ENCODE measurements at regions not wholly inside any gene's neighbourhood (a gene's known extent, or its start where the extent isn't known, plus 50 kb on each side); places are given as distances from the start of the nearest gene placed in this dataset.

DNA sequence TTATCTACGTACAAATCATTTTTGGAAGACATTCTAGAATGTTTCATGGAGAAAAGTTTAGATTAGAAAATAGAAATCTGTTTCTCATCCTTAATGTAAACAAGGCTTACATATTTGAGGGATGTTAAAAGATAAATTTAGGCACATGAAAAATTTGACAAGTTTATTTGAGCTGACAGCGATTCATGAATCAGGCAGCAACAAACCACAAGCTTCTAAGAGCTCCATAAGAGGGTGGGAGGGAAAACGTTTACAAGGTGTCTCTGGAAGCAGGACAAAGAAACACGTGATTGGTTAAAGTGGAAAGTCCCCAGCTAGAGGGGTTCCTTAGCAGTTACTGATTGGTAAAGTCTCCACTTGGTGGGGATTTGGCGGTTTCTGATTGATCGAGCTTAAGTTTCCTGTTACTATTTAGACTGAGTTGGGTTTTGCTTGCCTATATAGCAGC, 228.9 kb upstream of the PITRM1 start:
- peaks cover 54% of the 10 kb centered on the region for H3K4me1 Mint-ChIP-seq
- H3K4me3 Mint-ChIP-seq: no peak overlapping the region
- no peaks in the 10 kb centered on the region for H3K36me3 Mint-ChIP-seq (ENCODE audit: low read depth)
- H3K27ac Mint-ChIP-seq: peak overlapping the region in 1 of 3 experiments; percentile 43
- H3K27me3 Mint-ChIP-seq (ENCODE audit: low read depth): peaks cover 8% of the 10 kb centered on the region
- TF ChIP-seq, protein P1, sequence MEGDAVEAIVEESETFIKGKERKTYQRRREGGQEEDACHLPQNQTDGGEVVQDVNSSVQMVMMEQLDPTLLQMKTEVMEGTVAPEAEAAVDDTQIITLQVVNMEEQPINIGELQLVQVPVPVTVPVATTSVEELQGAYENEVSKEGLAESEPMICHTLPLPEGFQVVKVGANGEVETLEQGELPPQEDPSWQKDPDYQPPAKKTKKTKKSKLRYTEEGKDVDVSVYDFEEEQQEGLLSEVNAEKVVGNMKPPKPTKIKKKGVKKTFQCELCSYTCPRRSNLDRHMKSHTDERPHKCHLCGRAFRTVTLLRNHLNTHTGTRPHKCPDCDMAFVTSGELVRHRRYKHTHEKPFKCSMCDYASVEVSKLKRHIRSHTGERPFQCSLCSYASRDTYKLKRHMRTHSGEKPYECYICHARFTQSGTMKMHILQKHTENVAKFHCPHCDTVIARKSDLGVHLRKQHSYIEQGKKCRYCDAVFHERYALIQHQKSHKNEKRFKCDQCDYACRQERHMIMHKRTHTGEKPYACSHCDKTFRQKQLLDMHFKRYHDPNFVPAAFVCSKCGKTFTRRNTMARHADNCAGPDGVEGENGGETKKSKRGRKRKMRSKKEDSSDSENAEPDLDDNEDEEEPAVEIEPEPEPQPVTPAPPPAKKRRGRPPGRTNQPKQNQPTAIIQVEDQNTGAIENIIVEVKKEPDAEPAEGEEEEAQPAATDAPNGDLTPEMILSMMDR (IDR thresholded peaks at IDR 0.05; ENCODE audit: unreplicated experiment in 3 of 3): no peak
- peaks cover 4% of the 10 kb centered on the region for H3K9me3 Mint-ChIP-seq

DNA sequence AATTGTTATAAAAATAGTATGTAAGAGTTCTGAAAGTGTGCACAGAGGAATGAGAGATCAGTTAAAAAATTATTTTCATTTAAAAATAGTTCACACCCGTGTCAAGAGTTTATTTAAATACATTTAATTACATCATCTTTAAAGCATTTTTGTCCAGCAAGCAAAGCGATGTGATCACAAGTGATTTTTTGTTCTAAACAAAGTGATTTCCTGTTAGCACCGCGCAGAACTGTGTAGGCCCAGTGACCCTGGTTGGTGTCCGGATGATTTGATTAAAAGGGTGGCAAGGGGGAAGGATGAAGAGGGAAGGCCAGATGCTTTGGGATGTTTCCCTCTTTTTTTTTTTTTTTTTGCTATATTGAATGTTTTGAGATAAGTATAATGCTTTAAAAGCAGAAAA, 227.8 kb upstream of the PITRM1 start:
- Mint-ChIP-seq H3K27me3 (ENCODE audit: low read depth) (peaks cover 8% of the 10 kb centered on the region), H3K4me1 (peaks cover 54% of the 10 kb centered on the region), H3K4me3 (no peak overlapping the region), H3K27ac (peak overlapping the region; percentile 43 to 81 (median 75)), H3K36me3 (ENCODE audit: low read depth) (no peaks in the 10 kb centered on the region), H3K9me3 (peaks cover 3% of the 10 kb centered on the region)
- TF ChIP-seq, protein P1 (IDR thresholded peaks at IDR 0.05; ENCODE audit: unreplicated experiment in 3 of 3): no peak

DNA sequence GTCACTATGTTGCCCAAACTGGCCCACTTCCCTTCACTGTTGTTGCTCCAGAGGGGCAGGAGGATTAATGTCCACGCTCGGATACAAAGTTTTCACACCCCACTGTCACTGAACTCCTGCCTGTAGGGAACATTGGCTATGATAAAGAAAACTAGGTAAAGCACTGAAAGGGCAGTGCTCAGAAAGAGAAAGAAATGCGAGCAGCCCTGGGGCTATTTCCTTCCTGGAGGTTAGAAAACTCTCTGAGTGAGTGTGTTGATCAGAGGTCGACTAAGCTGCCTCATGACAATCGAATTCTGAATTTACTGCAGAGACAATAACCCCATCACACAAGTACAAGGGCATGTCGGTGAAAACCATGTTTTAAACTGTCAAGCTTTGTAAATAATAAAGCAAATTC, 227.2 kb upstream of the PITRM1 start:
- Mint-ChIP-seq H3K9me3 (peaks cover 3% of the 10 kb centered on the region), H3K27ac (peak overlapping the region; percentile 43 to 81 (median 75)), H3K27me3 (ENCODE audit: low read depth) (peaks cover 9% of the 10 kb centered on the region), H3K36me3 (ENCODE audit: low read depth) (no peaks in the 10 kb centered on the region), H3K4me1 (peaks cover 53% of the 10 kb centered on the region), H3K4me3 (no peak overlapping the region)
- TF ChIP-seq, protein P1 (IDR thresholded peaks at IDR 0.05; ENCODE audit: unreplicated experiment in 3 of 3): no peak

DNA sequence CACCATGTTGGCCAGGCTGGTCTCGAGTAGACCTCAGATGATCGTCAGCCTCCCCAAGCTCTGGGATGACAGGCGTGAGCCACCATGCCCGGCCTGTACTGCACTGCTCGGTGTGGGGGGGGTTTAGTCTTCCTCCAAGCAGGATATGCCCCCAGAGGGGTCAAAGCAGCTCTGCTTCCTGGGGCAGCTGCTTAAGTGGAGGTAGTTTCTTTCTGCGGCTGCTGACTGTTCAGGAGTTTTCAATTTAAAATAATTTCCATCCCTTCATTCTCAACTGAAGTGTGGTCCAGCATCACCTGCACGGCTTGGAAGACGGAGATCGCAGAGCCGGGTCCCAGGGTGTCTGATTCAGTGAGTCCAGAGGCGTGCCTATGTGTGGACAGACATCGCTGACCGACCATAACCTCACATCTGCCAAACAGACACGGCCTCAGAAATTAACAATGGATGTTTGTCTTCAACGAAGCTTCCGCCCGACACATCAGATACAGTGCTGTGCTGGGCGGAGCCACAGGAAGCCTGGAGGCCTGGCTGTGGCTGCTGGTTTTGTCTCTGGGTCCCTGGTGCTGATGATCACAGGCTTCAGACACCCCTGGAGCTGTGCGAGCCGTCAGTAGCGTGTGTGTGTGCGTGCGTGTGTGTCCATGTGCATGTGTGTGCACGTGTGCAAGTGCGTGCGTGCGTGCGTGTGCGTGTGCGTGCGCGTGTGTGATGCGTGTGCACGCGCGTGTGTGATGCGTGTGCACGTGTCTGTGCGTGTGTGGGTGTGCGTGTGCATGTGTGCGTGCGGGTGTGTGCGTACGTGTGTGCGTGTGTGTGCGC, 226.5 kb upstream of the PITRM1 start:
- peaks cover 53% of the 10 kb centered on the region for H3K4me1 Mint-ChIP-seq
- TF ChIP-seq, protein P1 (IDR thresholded peaks at IDR 0.05; ENCODE audit: unreplicated experiment in 3 of 3): no peak
- no peak overlapping the region for H3K4me3 Mint-ChIP-seq
- peak overlapping the region in 2 of 3 experiments; percentile 43 to 81 for H3K27ac Mint-ChIP-seq
- H3K27me3 Mint-ChIP-seq (ENCODE audit: low read depth): peaks cover 12% of the 10 kb centered on the region
- H3K36me3 Mint-ChIP-seq (ENCODE audit: low read depth): no peaks in the 10 kb centered on the region
- H3K9me3 Mint-ChIP-seq: peaks cover 5% of the 10 kb centered on the region

DNA sequence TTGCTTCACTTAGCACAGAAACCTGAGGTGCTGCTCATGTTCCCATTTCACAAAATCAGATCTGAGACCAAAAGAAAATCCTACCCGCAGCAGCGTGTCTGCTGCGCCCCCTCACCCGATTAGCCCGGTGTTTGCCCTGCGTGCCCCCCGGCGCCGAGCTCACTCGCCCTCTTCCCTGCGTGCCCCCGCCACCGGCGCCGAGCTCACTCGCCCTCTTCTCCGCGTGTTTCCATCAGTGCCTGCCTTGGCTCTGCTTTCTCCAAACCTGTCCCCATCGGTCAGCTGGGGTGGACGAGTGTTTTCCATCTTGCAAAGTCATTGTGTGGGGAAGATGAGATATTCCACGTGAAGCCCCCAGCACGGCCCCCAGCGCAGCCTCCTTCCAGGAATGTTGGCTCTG, 225.3 kb upstream of the PITRM1 start:
- H3K9me3 Mint-ChIP-seq: peaks cover 5% of the 10 kb centered on the region
- H3K27ac Mint-ChIP-seq: peak overlapping the region in 1 of 3 experiments; percentile 42
- peaks cover 52% of the 10 kb centered on the region for H3K4me1 Mint-ChIP-seq
- TF ChIP-seq, protein P1 (IDR thresholded peaks at IDR 0.05; ENCODE audit: unreplicated experiment in 3 of 3): no peak
- H3K36me3 Mint-ChIP-seq (ENCODE audit: low read depth): no peaks in the 10 kb centered on the region
- H3K27me3 Mint-ChIP-seq (ENCODE audit: low read depth): peaks cover 12% of the 10 kb centered on the region
- no peak overlapping the region for H3K4me3 Mint-ChIP-seq

DNA sequence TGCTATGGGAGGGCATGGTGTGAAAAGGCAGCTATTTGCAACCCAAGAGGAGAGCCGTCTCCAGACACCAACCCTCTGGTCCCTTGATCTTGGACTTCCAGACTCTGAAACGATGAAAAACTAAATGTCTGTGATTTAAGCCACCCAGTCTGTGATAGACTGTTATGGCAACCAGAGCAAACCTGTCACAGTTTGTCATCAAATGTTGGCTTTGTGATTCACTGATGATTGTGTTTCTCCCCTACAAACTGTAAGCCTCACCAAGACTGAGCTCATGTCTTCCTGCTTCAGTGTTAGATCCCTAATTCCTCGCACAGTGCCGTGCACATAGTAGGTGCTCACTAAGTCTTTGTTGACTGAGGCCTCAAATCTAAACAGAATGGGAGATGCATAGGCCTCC, 224.6 kb upstream of the PITRM1 start:
- TF ChIP-seq, protein P1 (IDR thresholded peaks at IDR 0.05; ENCODE audit: unreplicated experiment in 3 of 3): no peak
- H3K36me3 Mint-ChIP-seq (ENCODE audit: low read depth): no peaks in the 10 kb centered on the region
- H3K4me1 Mint-ChIP-seq: peaks cover 45% of the 10 kb centered on the region
- H3K27ac Mint-ChIP-seq: peak overlapping the region in 2 of 3 experiments; percentile 57 to 60
- peaks cover 5% of the 10 kb centered on the region for H3K9me3 Mint-ChIP-seq
- no peak overlapping the region for H3K4me3 Mint-ChIP-seq
- H3K27me3 Mint-ChIP-seq (ENCODE audit: low read depth): peaks cover 12% of the 10 kb centered on the region
